Activated T-helper 17 cell treated with anti-CD3 and anti-CD28 coated beads, Interleukin-2, amount 50 U/mL, for 72 hours (primary cell): ENCODE measurements at regions not wholly inside any gene's neighbourhood (a gene's known extent, or its start where the extent isn't known, plus 50 kb on each side); places are given as distances from the start of the nearest gene placed in this dataset.

ENCODE experiments used
- ATAC-seq: fragments of 150-1000 bp; cut with Tn5 transposase; replicated peaks from 2 replicates; pipeline ENCODE4 v1.10.0; 2021; ENCODE audit warnings: mild to moderate bottlenecking, moderate library complexity
- H3K27ac Mint-ChIP-seq: one replicate; pipeline ENCODE4 v1.8.0; 2022; ENCODE audit warnings: mixed read lengths
- H3K27me3 Mint-ChIP-seq: one replicate; pipeline ENCODE4 v1.8.0; 2022; ENCODE audit warnings: mixed read lengths
- H3K36me3 Mint-ChIP-seq: one replicate; pipeline ENCODE4 v1.8.0; 2022; ENCODE audit warnings: low read depth, mild to moderate bottlenecking, mixed read lengths
- H3K4me1 Mint-ChIP-seq: one replicate; pipeline ENCODE4 v1.8.0; 2022; ENCODE audit warnings: mixed read lengths
- H3K4me3 Mint-ChIP-seq: one replicate; pipeline ENCODE4 v1.8.0; 2022; ENCODE audit warnings: mild to moderate bottlenecking, mixed read lengths
- H3K9me3 Mint-ChIP-seq: one replicate; pipeline ENCODE4 v1.8.0; 2022; ENCODE audit warnings: mixed read lengths

DNA sequence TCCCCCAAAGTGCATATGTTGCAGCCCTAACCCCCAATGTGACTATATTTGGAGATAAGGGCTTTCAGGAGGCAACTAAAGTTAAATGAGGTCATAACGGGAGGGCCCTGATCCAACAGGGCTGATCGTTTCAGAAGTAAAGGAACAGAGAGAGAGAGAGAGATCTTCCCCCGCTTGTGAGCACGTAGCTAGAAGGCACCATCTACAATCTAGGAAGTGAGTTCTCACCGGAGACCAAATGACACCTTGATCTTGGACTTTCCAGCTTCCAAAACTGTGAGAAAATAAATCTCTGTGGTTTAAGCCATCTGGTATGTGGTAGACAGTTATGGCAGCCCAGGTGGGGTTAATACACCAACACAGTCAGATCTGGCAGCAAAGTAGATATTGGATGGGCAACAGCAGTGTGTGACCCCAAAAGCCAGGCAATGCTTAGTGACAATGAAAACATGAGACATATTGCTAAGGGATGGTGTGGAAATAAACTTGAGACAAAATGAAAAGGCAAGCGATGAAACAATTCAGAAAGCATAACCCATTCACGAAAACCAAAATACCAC is 147.2 kb upstream of the GSC start:
- Mint-ChIP-seq H3K27ac (no peak overlapping the region), H3K9me3 (no peaks in the 10 kb centered on the region)
- no peak for ATAC-seq

DNA sequence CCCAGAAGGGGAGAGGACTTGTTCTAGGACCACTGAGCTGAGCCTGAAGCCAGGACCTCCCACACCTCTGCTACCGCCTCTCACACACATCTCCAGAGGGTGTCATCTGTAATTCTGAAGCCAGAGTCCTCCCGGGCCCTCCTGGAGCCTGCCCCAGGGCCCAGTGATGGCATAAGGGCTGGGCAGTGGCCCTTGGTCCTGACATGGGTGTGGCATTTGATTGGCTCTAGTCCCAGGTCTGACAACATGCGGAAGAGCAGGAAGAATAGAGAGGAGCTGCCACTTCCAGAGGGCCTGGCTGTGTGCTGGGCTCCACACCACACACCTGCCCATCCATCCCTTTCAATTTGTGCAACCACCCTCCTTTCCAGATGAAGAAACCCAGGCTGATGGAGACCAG is 144.3 kb upstream of the GSC start:
- H3K9me3 Mint-ChIP-seq = peaks cover 11% of the 10 kb centered on the region
- ATAC-seq = no peak
- peaks cover 8% of the 10 kb centered on the region for H3K27me3 Mint-ChIP-seq
- H3K4me3 Mint-ChIP-seq = no peak overlapping the region
- no peak overlapping the region for H3K27ac Mint-ChIP-seq
- no peaks in the 10 kb centered on the region for H3K36me3 Mint-ChIP-seq
- H3K4me1 Mint-ChIP-seq = no peaks in the 10 kb centered on the region

More for the DNA sequence above, 147.2 kb upstream of the GSC start:
- peaks cover 4% of the 10 kb centered on the region for H3K27me3 Mint-ChIP-seq
- no peaks in the 10 kb centered on the region for H3K36me3 Mint-ChIP-seq
- H3K4me3 Mint-ChIP-seq = no peak overlapping the region
- H3K4me1 Mint-ChIP-seq = no peaks in the 10 kb centered on the region

DNA sequence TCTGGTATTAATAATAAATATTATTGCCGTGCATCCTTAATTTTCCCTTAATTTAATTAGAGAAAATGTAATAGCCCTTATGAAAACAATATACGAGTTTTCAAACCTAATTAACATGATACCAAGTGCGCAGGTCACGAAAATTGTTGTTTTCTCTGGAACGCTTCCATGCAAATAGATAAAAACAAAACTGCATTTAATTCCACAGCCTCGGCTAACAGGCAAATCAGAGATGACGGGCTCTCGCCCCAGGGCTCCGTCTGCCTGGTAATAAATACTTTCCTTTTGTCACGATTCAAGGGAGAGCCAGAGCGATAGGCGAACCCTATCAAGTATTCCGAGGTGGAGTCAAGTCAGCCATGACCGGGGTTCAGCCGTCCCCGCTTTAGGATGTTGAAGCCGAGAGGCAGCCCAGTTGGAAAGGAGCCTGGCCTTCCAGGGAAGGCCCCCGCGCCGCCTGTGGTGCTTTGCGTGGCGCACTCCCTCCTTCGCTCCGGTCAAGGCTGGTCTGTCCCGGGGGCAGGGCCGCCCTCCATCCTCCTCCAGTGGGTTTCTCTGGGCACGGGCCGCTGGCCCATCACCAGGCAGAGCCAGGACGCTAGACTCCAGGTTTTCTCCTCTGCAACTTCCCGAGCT is 137.8 kb upstream of the GSC start:
- no peak for ATAC-seq
- H3K9me3 Mint-ChIP-seq = peaks cover 11% of the 10 kb centered on the region
- H3K36me3 Mint-ChIP-seq = no peaks in the 10 kb centered on the region
- H3K27ac Mint-ChIP-seq = no peak overlapping the region
- no peaks in the 10 kb centered on the region for H3K4me1 Mint-ChIP-seq
- H3K4me3 Mint-ChIP-seq = no peak overlapping the region
- H3K27me3 Mint-ChIP-seq = peaks cover 4% of the 10 kb centered on the region

DNA sequence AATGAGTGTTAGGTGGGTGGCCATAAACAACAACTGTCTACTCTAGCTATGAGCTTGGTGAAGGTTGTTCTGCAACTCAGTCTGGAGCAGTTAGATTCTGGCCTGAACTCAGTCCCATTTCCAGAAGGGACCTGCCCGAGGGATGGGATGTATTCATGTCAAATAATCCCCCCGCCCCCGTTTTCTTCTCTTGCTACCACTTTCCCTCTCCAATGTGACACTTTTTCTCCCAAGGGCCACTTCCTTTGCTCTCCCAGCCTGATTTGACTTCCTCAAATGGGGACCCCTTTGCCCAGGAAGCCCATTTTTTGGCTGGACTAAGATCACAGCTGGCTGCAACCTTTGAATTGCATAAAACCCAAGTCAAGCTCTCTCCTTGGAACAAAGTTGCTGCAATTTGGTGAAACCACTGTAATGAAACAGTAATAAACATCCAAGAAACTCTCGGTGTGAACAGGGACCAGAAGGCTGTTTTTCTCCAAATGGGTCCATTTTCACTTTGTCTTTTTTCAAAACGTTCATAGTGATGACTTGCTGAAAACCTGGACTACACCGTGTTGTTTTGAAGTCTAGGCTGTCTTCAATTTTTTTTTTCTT is 137.2 kb upstream of the GSC start:
- ATAC-seq = no peak
- Mint-ChIP-seq H3K9me3 (peaks cover 11% of the 10 kb centered on the region), H3K4me3 (no peak overlapping the region), H3K27ac (no peak overlapping the region), H3K4me1 (no peaks in the 10 kb centered on the region), H3K36me3 (no peaks in the 10 kb centered on the region), H3K27me3 (peaks cover 4% of the 10 kb centered on the region)

DNA sequence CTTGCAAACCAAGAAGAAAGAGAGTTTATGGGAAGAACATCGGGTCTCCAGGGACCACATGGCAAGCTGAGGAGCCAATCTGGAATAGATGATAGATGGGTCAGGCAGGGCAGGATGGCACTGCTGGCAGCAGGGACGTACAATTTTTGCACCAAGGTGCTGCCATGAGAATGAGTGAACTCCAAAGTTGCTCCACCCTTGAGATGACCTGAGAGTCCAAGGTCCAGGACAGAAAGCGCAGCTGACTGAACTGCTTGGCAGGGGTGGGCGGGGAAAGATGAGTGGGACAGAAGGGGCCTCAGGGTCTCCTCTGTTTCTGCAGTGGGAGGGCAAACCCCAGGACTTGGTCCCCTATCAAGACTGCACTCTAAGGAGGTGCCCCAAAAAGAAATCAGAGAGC is 136.7 kb upstream of the GSC start:
- Mint-ChIP-seq H3K36me3 (no peaks in the 10 kb centered on the region), H3K27ac (no peak overlapping the region), H3K4me1 (no peaks in the 10 kb centered on the region), H3K9me3 (peaks cover 9% of the 10 kb centered on the region), H3K27me3 (peaks cover 4% of the 10 kb centered on the region), H3K4me3 (no peak overlapping the region)
- no peak for ATAC-seq

DNA sequence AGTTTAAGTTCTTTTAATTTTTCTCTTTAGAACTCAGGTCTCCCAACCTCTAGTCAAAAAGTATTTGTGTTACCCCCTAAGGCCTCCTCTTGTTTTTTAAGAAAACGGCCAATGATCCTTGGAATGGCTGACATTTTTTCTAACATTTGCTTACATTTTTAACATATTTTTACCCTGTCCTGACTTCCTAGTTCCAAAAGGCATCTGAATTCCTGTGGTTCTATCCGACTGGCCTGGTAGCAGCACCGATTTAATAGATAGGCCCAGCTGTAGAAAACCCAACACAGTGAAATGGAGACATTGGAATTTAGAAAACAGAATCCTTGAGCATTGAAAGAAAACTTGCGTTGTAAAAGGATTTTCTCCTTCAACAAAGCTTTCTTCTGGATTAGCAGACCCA is 134.7 kb upstream of the GSC start:
- H3K36me3 Mint-ChIP-seq = no peaks in the 10 kb centered on the region

DNA sequence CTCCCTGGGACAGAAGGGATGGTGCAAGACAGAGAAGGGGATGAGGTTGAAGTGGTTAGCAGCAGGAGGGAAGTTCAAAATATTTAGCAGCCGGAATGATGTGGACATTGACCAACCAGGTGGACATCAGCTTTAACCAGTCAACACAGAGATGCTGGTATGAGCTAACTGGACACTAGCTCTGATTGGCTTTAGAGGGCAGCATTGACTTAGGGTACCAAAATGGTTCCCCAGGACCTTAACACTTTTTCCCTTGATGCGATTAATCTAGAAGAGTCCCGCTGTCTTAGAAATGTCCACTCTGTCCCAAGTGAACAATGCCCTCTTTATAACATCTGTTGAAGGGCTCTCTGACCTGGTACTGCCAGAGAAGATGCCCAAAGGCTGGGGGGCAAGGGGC is 134.0 kb upstream of the GSC start:
- Mint-ChIP-seq H3K27ac (no peak overlapping the region), H3K36me3 (no peaks in the 10 kb centered on the region), H3K9me3 (no peaks in the 10 kb centered on the region), H3K27me3 (no peaks in the 10 kb centered on the region), H3K4me1 (no peaks in the 10 kb centered on the region), H3K4me3 (no peak overlapping the region)
- ATAC-seq = no peak

More for the DNA sequence above, 134.7 kb upstream of the GSC start:
- H3K27ac Mint-ChIP-seq = no peak overlapping the region
- H3K4me3 Mint-ChIP-seq = no peak overlapping the region
- peaks cover 4% of the 10 kb centered on the region for H3K27me3 Mint-ChIP-seq
- ATAC-seq = no peak
- no peaks in the 10 kb centered on the region for H3K9me3 Mint-ChIP-seq
- H3K4me1 Mint-ChIP-seq = no peaks in the 10 kb centered on the region

DNA sequence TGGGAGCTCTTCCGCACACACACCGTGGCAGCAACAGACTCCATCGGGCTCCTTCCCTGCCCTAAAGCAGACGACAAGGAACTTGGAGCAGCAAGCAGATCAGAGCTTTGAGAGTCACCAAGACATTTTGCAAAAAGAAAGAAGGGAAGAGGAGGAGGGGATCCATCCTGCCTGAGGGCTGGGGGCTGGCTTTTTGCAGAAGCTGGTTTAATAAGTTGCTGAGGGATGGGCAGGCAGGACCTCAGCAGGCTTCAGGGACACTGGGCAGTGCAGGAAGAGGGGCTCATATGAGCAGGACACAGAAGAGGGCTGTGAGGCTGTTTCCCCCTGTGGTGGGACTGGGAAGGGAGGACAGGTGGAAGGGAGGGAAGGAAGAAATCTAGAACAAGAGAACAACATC is 133.4 kb upstream of the GSC start:
- Mint-ChIP-seq H3K4me3 (no peak overlapping the region), H3K36me3 (no peaks in the 10 kb centered on the region), H3K27ac (no peak overlapping the region), H3K27me3 (peaks cover 1% of the 10 kb centered on the region), H3K4me1 (no peaks in the 10 kb centered on the region), H3K9me3 (no peaks in the 10 kb centered on the region)
- no peak for ATAC-seq

DNA sequence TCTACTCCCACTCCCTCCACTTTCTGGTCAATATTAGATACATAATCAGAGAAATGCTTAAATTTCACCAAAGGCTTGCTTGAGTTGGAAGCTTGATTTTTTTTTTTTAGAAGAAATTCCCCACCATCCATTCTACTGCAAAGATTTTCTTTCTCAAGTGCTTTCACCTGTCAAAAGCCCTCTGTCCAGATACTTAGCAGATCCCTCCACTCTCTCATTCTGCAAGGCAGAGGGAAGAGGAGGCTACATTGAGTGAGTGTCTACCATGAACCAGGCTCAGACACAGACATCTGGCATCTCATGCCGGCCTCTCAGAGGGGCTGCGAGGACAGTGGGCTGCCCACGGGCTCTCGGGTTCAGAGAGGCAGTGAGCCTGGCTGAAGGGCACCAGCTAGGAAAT is 127.6 kb upstream of the GSC start:
- Mint-ChIP-seq H3K9me3 (no peaks in the 10 kb centered on the region), H3K4me1 (peaks cover 6% of the 10 kb centered on the region)

DNA sequence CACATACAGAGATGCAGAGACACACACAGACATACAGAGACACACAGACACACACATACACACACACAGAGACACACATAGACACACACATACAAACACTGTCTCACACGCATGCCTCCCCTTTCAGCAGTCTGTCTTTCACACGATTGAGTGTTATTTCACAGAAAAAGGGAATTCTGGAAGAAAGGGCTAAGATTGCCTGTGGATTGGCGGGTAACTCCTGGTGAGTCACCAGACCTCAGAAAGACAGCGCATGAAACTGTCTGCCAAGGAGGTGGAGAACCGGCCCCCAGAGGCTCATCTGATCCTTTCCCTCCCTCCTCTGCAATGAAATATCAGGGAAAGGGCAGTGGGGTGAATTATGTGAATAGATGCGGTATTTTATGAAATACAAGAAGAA is 127.2 kb upstream of the GSC start:
- ATAC-seq = no peak
- Mint-ChIP-seq H3K9me3 (no peaks in the 10 kb centered on the region), H3K36me3 (no peaks in the 10 kb centered on the region), H3K4me1 (peaks cover 6% of the 10 kb centered on the region), H3K27me3 (peaks cover 9% of the 10 kb centered on the region), H3K27ac (no peak overlapping the region), H3K4me3 (no peak overlapping the region)

More for the DNA sequence above, 127.6 kb upstream of the GSC start:
- ATAC-seq = no peak
- Mint-ChIP-seq H3K27ac (no peak overlapping the region), H3K4me3 (no peak overlapping the region), H3K27me3 (peaks cover 9% of the 10 kb centered on the region), H3K36me3 (no peaks in the 10 kb centered on the region)

DNA sequence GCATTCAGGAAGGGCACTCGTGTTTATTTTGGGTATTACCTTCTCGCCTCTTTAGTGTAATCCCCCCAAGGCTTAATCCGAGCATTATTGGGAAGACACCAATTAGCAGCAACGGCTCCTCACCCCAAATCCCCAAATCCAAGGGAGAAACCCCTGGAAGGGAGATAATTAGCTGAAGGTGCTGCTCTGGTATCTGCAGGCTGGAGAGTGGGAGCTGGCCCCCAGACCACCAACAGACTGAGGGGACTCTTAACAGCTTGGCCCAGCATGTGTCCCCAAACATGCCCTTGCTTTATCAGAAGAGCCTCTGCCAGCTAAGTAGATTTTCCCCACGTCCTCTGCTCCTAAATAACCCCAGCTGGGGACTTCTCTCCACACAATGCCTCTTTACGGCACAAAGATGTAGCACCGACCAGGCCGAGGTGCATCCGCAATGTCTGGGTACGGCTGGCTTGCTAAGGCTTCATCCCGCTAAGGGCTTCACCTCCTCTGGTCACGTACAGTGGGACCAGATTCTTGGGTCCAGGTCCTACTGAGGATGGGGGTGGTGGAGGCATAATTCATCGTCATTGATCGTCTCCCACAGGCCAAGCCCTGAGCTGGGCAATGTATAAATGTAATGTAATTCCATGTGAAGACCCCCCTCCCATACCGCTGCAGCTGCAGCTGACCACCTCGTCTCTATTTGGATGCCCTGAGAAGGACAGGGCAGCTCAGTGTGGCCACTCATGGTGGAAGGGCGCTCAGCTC is 123.7 kb upstream of the GSC start:
- Mint-ChIP-seq H3K27me3 (peaks cover 9% of the 10 kb centered on the region), H3K9me3 (no peaks in the 10 kb centered on the region), H3K27ac (no peak overlapping the region), H3K4me3 (no peak overlapping the region), H3K36me3 (no peaks in the 10 kb centered on the region), H3K4me1 (peaks cover 6% of the 10 kb centered on the region)
- ATAC-seq = no peak

DNA sequence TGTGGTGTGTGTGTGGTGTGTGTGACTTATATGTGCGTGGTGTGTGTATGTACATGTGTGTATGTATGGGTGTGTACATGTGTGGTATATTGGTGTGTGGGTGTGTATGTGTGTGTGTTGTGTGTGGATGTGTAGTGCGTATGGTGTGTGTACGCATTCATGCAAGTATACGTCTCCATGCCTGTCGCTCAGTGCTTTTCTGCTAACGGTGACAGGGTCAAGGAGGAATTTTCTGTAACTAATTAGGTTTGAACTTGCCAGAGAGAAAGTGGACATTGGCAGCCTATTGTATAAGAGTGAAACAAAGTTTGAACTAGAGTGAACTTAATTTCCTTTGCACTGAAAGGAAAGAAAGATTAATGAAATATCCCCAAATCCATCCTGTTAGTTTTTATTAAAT is 120.9 kb upstream of the GSC start:
- H3K9me3 Mint-ChIP-seq = no peaks in the 10 kb centered on the region
- no peak for ATAC-seq
- no peaks in the 10 kb centered on the region for H3K36me3 Mint-ChIP-seq
- no peak overlapping the region for H3K4me3 Mint-ChIP-seq
- no peaks in the 10 kb centered on the region for H3K4me1 Mint-ChIP-seq
- H3K27ac Mint-ChIP-seq = no peak overlapping the region
- H3K27me3 Mint-ChIP-seq = no peaks in the 10 kb centered on the region

DNA sequence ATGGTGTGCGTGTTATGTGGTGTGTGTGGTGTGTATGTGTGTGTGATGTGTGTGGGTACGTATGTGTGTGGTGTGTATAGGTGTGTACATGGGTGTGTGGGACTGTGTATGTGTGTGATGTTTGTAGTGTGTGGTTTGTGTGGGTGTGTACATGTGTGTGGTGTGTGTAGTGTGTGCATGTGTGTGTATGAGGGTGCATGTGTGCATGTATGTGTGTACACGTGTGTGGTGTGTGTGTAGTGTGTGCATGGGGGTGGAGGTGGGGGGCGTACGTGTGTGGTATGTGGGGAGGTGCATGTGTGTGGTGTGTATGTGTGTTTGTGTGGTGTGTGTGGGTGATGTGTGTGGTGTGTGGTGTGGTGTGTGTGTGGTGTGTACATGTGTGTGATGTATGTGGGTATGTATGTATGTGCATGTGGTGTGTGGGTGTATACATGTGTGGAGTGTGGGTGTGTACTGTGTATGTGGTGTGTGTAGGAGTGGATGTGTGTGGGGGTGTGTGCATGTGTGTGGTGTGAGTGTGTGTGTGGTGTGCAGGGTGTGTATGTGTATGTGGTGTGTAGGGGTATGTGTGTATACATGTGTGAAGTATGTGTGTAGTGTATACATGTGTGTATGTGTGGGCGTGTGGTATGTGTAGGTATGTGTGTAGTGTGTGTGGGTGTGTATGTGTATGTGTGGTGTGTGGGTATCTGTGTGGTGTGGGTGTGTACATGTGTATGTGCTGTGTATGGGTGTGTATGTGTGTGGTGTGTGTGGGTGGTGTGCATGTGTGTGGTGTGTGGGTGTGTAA is 119.8 kb upstream of the GSC start:
- Mint-ChIP-seq H3K9me3 (no peaks in the 10 kb centered on the region), H3K36me3 (no peaks in the 10 kb centered on the region), H3K4me1 (no peaks in the 10 kb centered on the region), H3K27ac (no peak overlapping the region), H3K4me3 (no peak overlapping the region), H3K27me3 (peaks cover 4% of the 10 kb centered on the region)
- no peak for ATAC-seq

DNA sequence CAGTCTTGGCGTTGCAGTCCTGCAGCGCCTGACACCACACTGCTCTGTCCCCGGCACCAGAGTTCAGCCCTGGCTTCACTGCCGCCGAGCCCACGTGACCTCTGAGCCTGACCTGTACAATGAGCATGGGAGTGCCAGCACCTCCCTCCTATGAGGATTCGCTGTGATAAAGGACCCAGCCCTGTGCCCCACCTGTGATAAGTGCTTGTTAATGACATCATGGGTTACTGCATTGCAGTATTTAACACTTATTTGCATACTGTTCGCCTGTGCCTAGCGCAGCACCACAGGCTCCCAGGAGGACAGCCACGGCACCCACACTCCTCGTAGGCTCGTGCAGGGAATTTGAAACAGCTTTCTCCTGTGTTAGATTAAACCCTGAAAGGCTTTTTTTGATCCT is 118.2 kb upstream of the GSC start:
- no peak for ATAC-seq
- Mint-ChIP-seq H3K9me3 (no peaks in the 10 kb centered on the region), H3K4me1 (no peaks in the 10 kb centered on the region), H3K4me3 (no peak overlapping the region), H3K36me3 (no peaks in the 10 kb centered on the region), H3K27me3 (peaks cover 4% of the 10 kb centered on the region), H3K27ac (no peak overlapping the region)
